Naive thymus-derived CD8-positive, alpha-beta T cell (primary cell): ENCODE measurements at regions not wholly inside any gene's neighbourhood (a gene's known extent, or its start where the extent isn't known, plus 50 kb on each side); places are given as distances from the start of the nearest gene placed in this dataset.
"Not testable (repeated sequence)": the region's sequence is repeated elsewhere in the genome, so short reads cannot be mapped to it uniquely, and the experiment has no call there.

ENCODE experiments used
- ATAC-seq, 2 donors: fragments of 150-1000 bp; cut with Tn5 transposase in 1 of 2; sonication (Bioruptor Pico), chemical (Tn5 transposase) in 1 of 2; 1 replicate in 1 of 2; 2 replicates in 1 of 2; pipeline ENCODE4 v1.10.0; 2021; ENCODE audit warnings: mild to moderate bottlenecking in 2 of 2, moderate library complexity in 2 of 2
- POLR2A ChIA-PET: fragments of 350-600 bp; sonication (Branson Sonifier 250); formaldehyde crosslinking; loops from one replicate; lab custom pipeline; 2021; ENCODE audit warnings: antibody characterized with exemption; lab: Charles Lee
- DNase-seq, 10 donors: peaks; one replicate each; pipeline versions ENCODE4 v3.0.0 to v3.0.0-alpha.2; 2020 to 2022
- H3K27ac Mint-ChIP-seq, 10 donors: one replicate each; pipeline ENCODE4 v1.8.0; 2020 to 2022; ENCODE audit warnings: mild to moderate bottlenecking in 10 of 10, mixed read lengths in 10 of 10, moderate library complexity in 4 of 10, inconsistent platforms in 1 of 10
- H3K27me3 Mint-ChIP-seq, 5 donors: one replicate each; pipeline ENCODE4 v1.8.0; 2021 to 2022; ENCODE audit warnings: mixed read lengths in 5 of 5
- H3K36me3 Mint-ChIP-seq, 3 donors: one replicate each; pipeline ENCODE4 v1.8.0; 2020 to 2022; ENCODE audit warnings: mixed read lengths in 3 of 3, mild to moderate bottlenecking in 2 of 3, inconsistent platforms in 1 of 3
- H3K4me1 Mint-ChIP-seq, 4 donors: one replicate each; pipeline ENCODE4 v1.8.0; 2021 to 2022; ENCODE audit warnings: mixed read lengths in 4 of 4
- H3K4me3 Mint-ChIP-seq, 10 donors: one replicate each; pipeline ENCODE4 v1.8.0; 2020 to 2022; ENCODE audit warnings: mild to moderate bottlenecking in 10 of 10, mixed read lengths in 10 of 10, moderate library complexity in 6 of 10, inconsistent platforms in 1 of 10
- H3K9me3 Mint-ChIP-seq, 9 donors: one replicate each; pipeline ENCODE4 v1.8.0; 2020 to 2022; ENCODE audit warnings: mixed read lengths in 9 of 9, mild to moderate bottlenecking in 3 of 9, inconsistent platforms in 1 of 9, moderate library complexity in 1 of 9

DNA sequence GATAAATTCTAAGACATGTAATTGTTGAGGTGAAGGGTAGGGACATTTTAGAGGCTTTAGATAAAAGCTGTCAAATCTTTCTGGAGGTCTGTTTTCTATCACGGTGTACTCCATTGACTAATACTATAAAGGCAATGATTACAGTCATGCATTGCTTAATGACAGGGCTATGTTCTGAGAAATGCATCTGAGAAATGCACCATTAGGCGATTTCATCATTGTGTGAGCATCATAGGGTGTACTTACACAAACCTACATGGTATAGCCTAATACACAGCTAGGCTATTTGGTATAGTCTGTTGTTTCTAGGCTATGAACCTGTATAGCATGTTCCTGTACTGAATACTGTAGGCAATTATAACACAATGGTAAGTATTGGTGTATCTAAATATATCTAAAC, 71.3 kb upstream of the FYN start:
- H3K9me3 Mint-ChIP-seq, result peaks cover 0 to 11% (median 0%) of the 10 kb centered on the region in 9 donors
- H3K27ac Mint-ChIP-seq, result no peak overlapping the region
- ATAC-seq (no peak), DNase-seq (no peak)
- no peaks in the 10 kb centered on the region for H3K27me3 Mint-ChIP-seq
- H3K36me3 Mint-ChIP-seq, result peaks cover 0 to 6% (median 4%) of the 10 kb centered on the region in 3 donors
- peaks cover 0 to 6% (median under 1%) of the 10 kb centered on the region in 4 donors for H3K4me1 Mint-ChIP-seq
- H3K4me3 Mint-ChIP-seq, result no peak overlapping the region
- POLR2A ChIA-PET, result interaction anchor here (0.8 to 1.6 kb wide), 2 partner anchors 14 to 29 kb away, joined by 3 read pairs; no protein-coding TSS in a partner anchor

DNA sequence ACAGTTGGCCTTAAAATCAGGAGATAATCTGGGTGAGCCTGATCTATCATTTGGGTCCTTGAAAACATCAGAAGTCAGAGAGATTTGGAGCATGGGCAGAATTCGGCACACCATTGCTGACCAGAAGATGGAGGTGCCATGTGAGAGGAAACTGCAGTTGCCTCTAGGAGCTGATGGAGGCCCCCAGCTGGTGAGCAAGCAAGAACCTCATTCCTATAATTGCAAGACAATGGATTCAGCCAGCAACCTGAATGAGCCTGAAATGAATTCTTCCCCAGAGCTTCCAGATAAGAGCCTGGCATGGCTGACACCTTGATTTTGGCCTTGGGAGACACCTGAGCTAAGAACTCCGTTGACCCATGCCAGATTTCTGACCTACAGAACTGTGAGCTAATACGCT, 76.3 kb upstream of the FYN start:
- no peak for DNase-seq
- H3K27ac Mint-ChIP-seq, result no peak overlapping the region
- ATAC-seq, result no peak
- POLR2A ChIA-PET, result interaction anchor here (0.5 to 0.6 kb wide), 2 partner anchors 147 to 423 kb away, joined by 3 read pairs; no protein-coding TSS in a partner anchor
- no peak overlapping the region for H3K4me3 Mint-ChIP-seq
- peaks cover 0 to 2% (median 0%) of the 10 kb centered on the region in 9 donors for H3K9me3 Mint-ChIP-seq
- no peaks in the 10 kb centered on the region for H3K27me3 Mint-ChIP-seq
- no peaks in the 10 kb centered on the region for H3K36me3 Mint-ChIP-seq
- peaks cover 0 to 6% (median 4%) of the 10 kb centered on the region in 4 donors for H3K4me1 Mint-ChIP-seq

DNA sequence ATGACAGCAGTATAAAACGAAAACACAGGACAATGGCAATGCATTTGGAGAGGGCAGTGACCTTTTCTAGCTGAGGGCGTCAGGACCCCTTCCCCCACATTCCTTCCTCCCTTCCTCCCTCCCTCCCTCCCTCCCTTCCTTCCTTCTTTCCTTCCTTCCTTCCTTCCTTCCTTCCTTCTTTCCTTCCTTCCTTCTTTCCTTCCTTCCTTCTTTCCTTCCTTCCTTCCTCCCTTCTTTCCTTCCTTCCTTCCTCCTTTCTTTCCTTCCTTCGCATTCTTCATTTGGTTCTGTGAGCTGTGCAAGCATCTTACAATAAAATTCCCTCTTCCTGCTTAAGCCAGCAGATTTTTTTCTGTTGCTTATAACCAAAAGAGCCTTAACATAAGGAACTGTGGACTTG, 76.7 kb upstream of the FYN start:
- H3K9me3 Mint-ChIP-seq, ATAC-seq, H3K27me3 Mint-ChIP-seq, H3K4me1 Mint-ChIP-seq, H3K4me3 Mint-ChIP-seq, POLR2A ChIA-PET, H3K36me3 Mint-ChIP-seq, DNase-seq: not testable (repeated sequence)
- peak overlapping the region in 1 of 10 donors; percentile 7 for H3K27ac Mint-ChIP-seq

DNA sequence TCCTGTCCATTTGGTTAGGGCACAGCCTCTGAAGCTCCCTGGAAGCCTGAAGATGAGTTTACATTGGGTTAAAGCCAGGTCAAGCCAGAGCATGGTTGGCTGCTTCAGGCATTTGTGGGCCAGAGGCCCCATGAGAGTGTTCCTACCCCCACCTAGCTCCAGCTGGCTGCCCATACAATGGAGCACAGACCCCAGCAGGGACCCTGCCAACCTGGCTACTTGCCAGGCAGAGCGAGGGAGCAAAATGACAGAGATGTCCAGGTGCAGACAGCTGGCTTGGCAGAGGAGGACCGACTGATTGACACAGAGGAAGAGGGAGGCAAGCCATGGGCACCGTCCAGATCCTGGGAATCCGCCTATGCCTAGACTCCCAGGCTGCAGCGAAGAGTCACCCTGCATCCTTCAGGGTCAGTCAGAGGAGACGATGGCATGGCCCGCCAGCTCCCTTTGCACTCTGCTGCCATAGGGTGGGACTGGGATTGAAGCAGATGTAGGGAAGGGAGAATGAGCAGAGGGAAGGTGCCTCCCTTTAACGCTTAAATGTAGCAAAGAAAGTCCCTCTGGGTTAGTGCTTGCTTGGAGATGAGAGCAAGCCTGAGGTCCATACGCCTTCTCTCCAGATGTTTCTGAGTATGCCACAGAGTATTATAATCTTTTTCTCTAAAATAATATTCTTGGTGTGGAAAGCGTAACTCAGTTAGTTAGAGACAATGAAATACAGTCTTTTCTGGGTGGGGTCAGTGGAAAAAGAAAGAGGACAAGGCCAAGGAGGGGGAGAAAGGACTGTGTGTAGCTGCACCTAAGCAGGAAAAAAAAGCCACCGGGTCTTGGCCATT, 77.6 kb upstream of the FYN start:
- POLR2A ChIA-PET, result no interaction called here
- peaks cover 0 to 6% (median 4%) of the 10 kb centered on the region in 4 donors for H3K4me1 Mint-ChIP-seq

DNA sequence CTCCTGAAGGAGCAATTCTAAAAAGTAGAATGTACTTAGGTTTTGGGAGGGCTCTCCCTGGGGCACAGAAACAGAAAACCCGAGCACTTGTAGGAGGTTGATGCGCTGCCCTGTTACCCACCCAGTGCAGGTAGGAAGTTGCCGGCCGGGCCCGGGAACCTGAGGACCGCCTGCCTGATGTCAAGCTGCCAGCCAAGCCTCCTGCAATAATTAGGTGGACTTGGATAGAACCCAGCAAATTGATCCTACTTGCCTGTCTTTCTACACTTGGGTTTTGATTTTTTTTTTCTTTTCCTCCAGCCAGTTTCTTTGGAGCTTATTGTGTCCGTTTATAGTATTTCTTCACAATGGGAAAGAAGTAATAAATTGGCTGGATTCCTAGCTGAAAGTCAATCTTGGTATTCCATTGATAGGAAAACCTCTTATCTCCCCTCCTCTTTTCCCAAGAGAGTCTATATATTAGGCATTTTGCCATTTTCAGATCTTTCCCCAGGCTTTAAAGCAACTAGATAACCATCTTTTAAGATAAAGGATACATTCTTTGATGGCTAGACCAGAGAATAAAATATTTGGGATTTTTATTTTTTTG, 78.3 kb upstream of the FYN start:
- H3K27ac Mint-ChIP-seq, result peak overlapping the region in 1 of 10 donors; percentile 61
- peaks cover 0 to 6% (median 4%) of the 10 kb centered on the region in 4 donors for H3K4me1 Mint-ChIP-seq
- H3K27me3 Mint-ChIP-seq, result no peaks in the 10 kb centered on the region
- ATAC-seq (no peak), DNase-seq (no peak)
- no peak overlapping the region for H3K4me3 Mint-ChIP-seq
- no peaks in the 10 kb centered on the region for H3K36me3 Mint-ChIP-seq
- POLR2A ChIA-PET, result interaction anchor here (0.5 kb wide), 1 partner anchor 158 kb away, joined by 3 read pairs; no protein-coding TSS in a partner anchor
- H3K9me3 Mint-ChIP-seq, result peaks cover 0 to 2% (median 0%) of the 10 kb centered on the region in 9 donors

More for the DNA sequence above, 77.6 kb upstream of the FYN start:
- DNase-seq, result no peak
- ATAC-seq, result no peak
- no peaks in the 10 kb centered on the region for H3K27me3 Mint-ChIP-seq
- H3K4me3 Mint-ChIP-seq, result no peak overlapping the region
- peak overlapping the region in 2 of 10 donors; percentile 5 to 7 for H3K27ac Mint-ChIP-seq
- H3K36me3 Mint-ChIP-seq, result no peaks in the 10 kb centered on the region
- peaks cover 0 to 2% (median 0%) of the 10 kb centered on the region in 9 donors for H3K9me3 Mint-ChIP-seq

DNA sequence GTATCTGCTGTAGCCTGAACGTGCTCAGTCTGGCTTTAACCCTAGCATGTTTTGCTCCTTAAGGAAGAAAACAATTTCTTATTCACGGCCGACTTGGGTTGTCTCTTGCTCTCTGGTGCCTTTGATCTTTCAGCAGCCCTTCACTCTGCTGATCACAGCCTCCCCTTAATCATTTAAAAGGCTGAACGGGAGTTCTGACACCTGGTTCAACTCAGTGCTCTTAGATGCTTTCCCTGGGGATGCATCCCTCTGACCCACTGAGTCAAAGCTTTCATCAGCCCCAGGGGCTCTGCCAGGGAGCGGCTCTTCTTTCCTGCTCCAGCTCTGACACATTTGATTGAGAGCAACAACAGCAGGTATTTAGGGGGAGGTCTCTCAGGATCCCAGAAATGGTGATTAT, 79.0 kb upstream of the FYN start:
- POLR2A ChIA-PET, result interaction anchor here (0.5 to 1.4 kb wide), 2 partner anchors 21 to 158 kb away, joined by 3 to 6 read pairs; no protein-coding TSS in a partner anchor
- peak in 1 of 10 donors; percentile 9 for DNase-seq
- Mint-ChIP-seq H3K27ac (peak overlapping the region in 3 of 10 donors; percentile 10 to 35 (median 13)), H3K4me3 (peak overlapping the region in 1 of 10 donors; percentile 12), H3K9me3 (peaks cover 0 to 2% (median 0%) of the 10 kb centered on the region in 9 donors), H3K36me3 (no peaks in the 10 kb centered on the region), H3K27me3 (no peaks in the 10 kb centered on the region), H3K4me1 (peaks cover 0 to 6% (median 4%) of the 10 kb centered on the region in 4 donors)
- ATAC-seq, result no peak

DNA sequence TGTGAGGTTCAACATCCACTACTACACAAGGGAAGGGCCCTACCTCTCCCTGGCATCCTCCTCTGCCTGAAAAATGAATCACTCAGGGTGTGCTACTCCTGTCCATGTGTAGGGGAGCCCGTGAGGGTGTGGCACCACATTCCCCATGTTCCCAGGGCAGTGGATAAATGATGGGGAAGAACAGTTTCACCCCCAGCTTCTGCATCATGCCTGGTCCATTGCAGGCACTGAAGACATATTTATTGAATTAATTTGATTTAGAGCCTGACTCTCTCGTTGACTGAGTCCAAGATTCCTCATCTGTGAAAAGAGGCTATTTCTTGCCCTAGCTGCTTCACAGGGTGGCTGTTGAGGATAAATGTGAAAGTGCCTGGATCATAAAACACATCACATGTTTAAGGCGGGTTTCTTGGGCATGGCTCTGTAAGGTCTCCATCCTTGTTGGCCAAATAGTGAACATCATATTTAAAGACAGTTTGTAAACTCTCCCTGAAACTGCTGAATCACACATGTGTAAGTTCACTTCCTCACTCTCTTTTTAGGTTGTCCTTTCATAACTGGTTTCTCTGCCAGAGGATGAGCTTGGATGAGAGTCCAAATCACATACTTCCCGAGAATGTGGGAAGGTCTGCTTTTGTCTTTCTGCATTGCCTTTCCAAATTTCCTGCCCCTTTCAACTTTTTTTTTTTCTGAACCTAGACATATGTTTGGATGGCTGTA, 79.7 kb upstream of the FYN start:
- no peak for ATAC-seq
- POLR2A ChIA-PET, result interaction anchor here (1.4 kb wide), 1 partner anchor 20 kb away, joined by 6 read pairs; no protein-coding TSS in a partner anchor
- Mint-ChIP-seq H3K4me3 (no peak overlapping the region), H3K36me3 (no peaks in the 10 kb centered on the region), H3K27ac (peak overlapping the region in 1 of 10 donors; percentile 17), H3K27me3 (no peaks in the 10 kb centered on the region), H3K4me1 (peaks cover 0 to 6% (median 4%) of the 10 kb centered on the region in 4 donors), H3K9me3 (peaks cover 0 to 2% (median 0%) of the 10 kb centered on the region in 9 donors)
- no peak for DNase-seq

DNA sequence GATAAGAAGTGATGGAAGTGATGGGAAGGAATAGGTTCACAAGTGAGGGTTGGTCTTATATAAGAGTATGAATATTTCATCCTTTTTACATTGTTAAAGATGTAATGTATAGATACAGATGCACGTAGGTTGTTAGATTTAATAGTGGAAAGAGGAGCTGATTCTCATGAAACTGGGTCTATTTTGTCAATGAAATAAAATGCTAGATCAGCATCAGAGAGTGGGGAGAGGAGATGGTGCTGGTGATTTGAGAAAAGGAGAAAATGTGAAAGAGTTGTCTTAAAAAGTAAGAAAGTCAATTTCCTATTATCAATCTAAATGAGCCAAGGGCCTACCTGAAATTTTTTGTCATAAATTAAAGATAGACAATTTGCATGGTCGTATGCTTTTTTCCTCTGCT, 82.8 kb upstream of the FYN start:
- no peaks in the 10 kb centered on the region for H3K36me3 Mint-ChIP-seq
- H3K4me3 Mint-ChIP-seq, result no peak overlapping the region
- no peaks in the 10 kb centered on the region for H3K9me3 Mint-ChIP-seq
- H3K4me1 Mint-ChIP-seq, result peaks cover 3 to 11% (median 5%) of the 10 kb centered on the region in 4 donors
- no peak overlapping the region for H3K27ac Mint-ChIP-seq
- ATAC-seq (no peak), DNase-seq (no peak)
- POLR2A ChIA-PET, result no interaction called here
- H3K27me3 Mint-ChIP-seq, result no peaks in the 10 kb centered on the region

DNA sequence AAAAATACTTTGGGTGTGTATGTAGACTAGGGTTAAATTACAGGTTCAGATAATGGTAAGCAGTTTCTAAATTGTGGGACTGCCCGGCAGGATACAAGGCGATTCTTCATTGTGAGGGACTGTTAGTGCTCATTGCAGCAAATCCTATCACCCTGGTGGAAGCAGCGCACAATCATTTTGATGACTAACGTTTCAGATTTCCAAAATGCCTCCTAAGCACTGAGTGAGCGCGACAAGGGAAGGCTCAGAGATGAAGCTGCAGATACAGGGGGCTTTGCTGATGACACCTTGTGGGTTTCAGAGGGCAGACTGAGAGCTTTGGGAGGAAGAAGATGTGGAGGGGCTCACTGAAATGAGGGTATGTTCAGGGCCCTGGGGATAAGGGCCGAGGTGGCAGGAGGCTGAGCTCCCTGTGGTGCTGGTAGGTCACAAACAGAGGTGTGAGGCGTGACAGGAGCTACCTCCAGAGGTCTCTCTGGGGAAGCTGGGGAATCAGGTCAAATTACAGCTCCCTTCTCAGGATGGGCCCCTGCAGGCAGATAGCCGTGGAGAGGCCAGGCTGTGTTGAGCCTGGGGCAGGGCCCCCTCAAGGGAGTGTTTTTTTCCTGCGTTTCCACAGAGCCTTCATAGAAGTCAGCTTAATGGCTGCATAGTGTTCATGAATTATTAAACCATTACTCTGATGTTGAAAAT, 84.5 kb upstream of the FYN start:
- H3K4me1 Mint-ChIP-seq, result peaks cover 0 to 11% (median 2%) of the 10 kb centered on the region in 4 donors
- H3K36me3 Mint-ChIP-seq, result no peaks in the 10 kb centered on the region
- no peak for DNase-seq
- ATAC-seq, result no peak
- POLR2A ChIA-PET, result interaction anchor here (1.7 kb wide), 1 partner anchor 16 kb away, joined by 10 read pairs; no protein-coding TSS in a partner anchor
- no peak overlapping the region for H3K4me3 Mint-ChIP-seq
- H3K27ac Mint-ChIP-seq, result no peak overlapping the region
- H3K27me3 Mint-ChIP-seq, result no peaks in the 10 kb centered on the region
- H3K9me3 Mint-ChIP-seq, result no peaks in the 10 kb centered on the region

DNA sequence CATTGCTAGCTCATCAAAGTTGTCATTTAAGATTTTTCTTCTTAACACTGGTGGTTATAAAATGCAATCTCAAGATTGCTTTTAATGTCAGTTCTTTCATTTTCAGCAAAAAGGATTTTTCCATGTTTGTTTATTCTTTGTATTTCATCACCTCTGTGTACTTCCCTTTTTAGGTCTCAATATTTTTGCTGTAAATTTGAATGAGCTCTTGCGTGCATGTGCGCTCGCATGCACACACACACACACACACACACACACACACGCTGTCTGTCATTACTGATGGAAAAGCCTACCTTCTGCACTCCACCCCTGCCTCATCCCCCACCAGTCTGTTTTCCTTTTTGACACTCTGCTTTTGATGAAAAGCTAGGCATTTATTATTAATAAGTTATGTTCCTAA, 85.3 kb upstream of the FYN start:
- Mint-ChIP-seq H3K27ac (no peak overlapping the region), H3K4me1 (peaks cover 0 to 11% (median 2%) of the 10 kb centered on the region in 4 donors), H3K27me3 (no peaks in the 10 kb centered on the region), H3K4me3 (no peak overlapping the region), H3K9me3 (no peaks in the 10 kb centered on the region), H3K36me3 (no peaks in the 10 kb centered on the region)
- no peak for ATAC-seq
- DNase-seq, result no peak
- POLR2A ChIA-PET, result interaction anchor here (0.7 to 1.7 kb wide), 5 partner anchors 14 to 39 kb away, joined by 3 to 10 read pairs (median 5); no protein-coding TSS in a partner anchor

DNA sequence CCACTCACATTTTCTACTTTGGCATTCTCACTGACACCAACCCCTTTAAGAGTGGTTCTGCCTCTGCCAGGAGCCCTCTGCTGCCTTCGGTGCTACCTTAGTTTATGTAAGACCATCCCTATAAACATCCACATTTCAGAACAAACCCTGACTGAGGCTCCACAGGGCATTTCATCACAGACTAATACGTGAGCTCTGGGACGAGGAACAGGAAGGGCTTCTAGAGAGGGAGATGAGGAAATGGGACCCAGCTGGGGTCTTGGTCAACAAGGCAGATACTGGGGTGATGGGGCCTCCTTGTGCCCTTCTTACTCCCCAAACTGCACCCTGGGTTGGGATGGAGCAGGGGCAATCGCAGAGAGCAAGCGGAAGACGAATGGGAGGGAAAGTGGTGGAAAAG, 86.5 kb upstream of the FYN start:
- ATAC-seq (no peak), DNase-seq (no peak)
- peaks cover 0 to 11% (median 2%) of the 10 kb centered on the region in 4 donors for H3K4me1 Mint-ChIP-seq
- H3K9me3 Mint-ChIP-seq, result no peaks in the 10 kb centered on the region
- H3K36me3 Mint-ChIP-seq, result no peaks in the 10 kb centered on the region
- H3K27me3 Mint-ChIP-seq, result no peaks in the 10 kb centered on the region
- peak overlapping the region in 4 of 10 donors; percentile 22 to 53 (median 28) for H3K27ac Mint-ChIP-seq
- no peak overlapping the region for H3K4me3 Mint-ChIP-seq
- POLR2A ChIA-PET, result interaction anchor here (0.6 to 1.7 kb wide), 2 partner anchors 13 to 433 kb away, joined by 3 to 7 read pairs; no protein-coding TSS in a partner anchor
